ENCODE measurements at regions not wholly inside any gene's neighbourhood (a gene's known extent, or its start where the extent isn't known, plus 50 kb on each side); places are given as distances from the start of the nearest gene placed in this dataset.
A peak's percentile ranks its signal among the peaks of the same experiment; 100 is the strongest.

GRCh38 chr19:5225486-5226345, 114.9 kb downstream of the PTPRS start:
- TF ChIP-seq CTCF (IDR thresholded peaks at IDR 0.05; ENCODE audit: unreplicated experiment), result peak; percentile 29
- no peaks in the 10 kb centered on the region for H3K9me3 Mint-ChIP-seq
- no peaks in the 10 kb centered on the region for H3K27me3 Mint-ChIP-seq (ENCODE audit: low read depth)
- H3K27ac Mint-ChIP-seq, result no peak overlapping the region
- DNase-seq (ENCODE audit: low spot score in 2 of 2, unreplicated experiment in 2 of 2), result no peak
- H3K4me1 Mint-ChIP-seq, result no peaks in the 10 kb centered on the region
- H3K36me3 Mint-ChIP-seq, result peaks cover 41% of the 10 kb centered on the region
- H3K4me3 Mint-ChIP-seq, result no peak overlapping the region

- DNase-seq (ENCODE audit: low spot score in 2 of 2, unreplicated experiment in 2 of 2), result no peak
- H3K9me3 Mint-ChIP-seq, result no peaks in the 10 kb centered on the region
Observed at GRCh38 chr19:5224480-5224879, 116.1 kb downstream of the PTPRS start.

GRCh38 chr19:5222821-5223321, 117.7 kb downstream of the PTPRS start:
- Mint-ChIP-seq H3K27me3 (ENCODE audit: low read depth) (no peaks in the 10 kb centered on the region), H3K9me3 (no peaks in the 10 kb centered on the region), H3K4me1 (no peaks in the 10 kb centered on the region), H3K27ac (no peak overlapping the region), H3K36me3 (peaks cover 53% of the 10 kb centered on the region), H3K4me3 (no peak overlapping the region)
- DNase-seq (ENCODE audit: low spot score in 2 of 2, unreplicated experiment in 2 of 2), result no peak
- TF ChIP-seq CTCF (IDR thresholded peaks at IDR 0.05; ENCODE audit: unreplicated experiment), result no peak

More at GRCh38 chr19:5224480-5224879, 116.1 kb downstream of the PTPRS start:
- no peak overlapping the region for H3K4me3 Mint-ChIP-seq
- TF ChIP-seq CTCF (IDR thresholded peaks at IDR 0.05; ENCODE audit: unreplicated experiment), result no peak
- no peaks in the 10 kb centered on the region for H3K27me3 Mint-ChIP-seq (ENCODE audit: low read depth)
- H3K36me3 Mint-ChIP-seq, result peaks cover 46% of the 10 kb centered on the region
- no peak overlapping the region for H3K27ac Mint-ChIP-seq
- H3K4me1 Mint-ChIP-seq, result no peaks in the 10 kb centered on the region

GRCh38 chr19:5222178-5222577, 118.4 kb downstream of the PTPRS start:
- H3K4me1 Mint-ChIP-seq, result no peaks in the 10 kb centered on the region
- H3K9me3 Mint-ChIP-seq, result peaks cover 6% of the 10 kb centered on the region
- no peaks in the 10 kb centered on the region for H3K27me3 Mint-ChIP-seq (ENCODE audit: low read depth)
- H3K27ac Mint-ChIP-seq, result no peak overlapping the region
- TF ChIP-seq CTCF (IDR thresholded peaks at IDR 0.05; ENCODE audit: unreplicated experiment), result no peak
- no peak for DNase-seq (ENCODE audit: low spot score in 2 of 2, unreplicated experiment in 2 of 2)
- H3K36me3 Mint-ChIP-seq, result peaks cover 57% of the 10 kb centered on the region
- no peak overlapping the region for H3K4me3 Mint-ChIP-seq

- no peak for DNase-seq (ENCODE audit: low spot score in 2 of 2, unreplicated experiment in 2 of 2)
- Mint-ChIP-seq H3K27ac (no peak overlapping the region), H3K27me3 (ENCODE audit: low read depth) (no peaks in the 10 kb centered on the region), H3K36me3 (peaks cover 66% of the 10 kb centered on the region), H3K9me3 (peaks cover 9% of the 10 kb centered on the region), H3K4me3 (no peak overlapping the region), H3K4me1 (no peaks in the 10 kb centered on the region)
- no peak for TF ChIP-seq CTCF (IDR thresholded peaks at IDR 0.05; ENCODE audit: unreplicated experiment)
Observed at GRCh38 chr19:5220866-5221265, 119.7 kb downstream of the PTPRS start.

All from mesothelial cell of epicardium (in vitro differentiated cells).